ENCODE measurements at regions not wholly inside any gene's neighbourhood (a gene's known extent, or its start where the extent isn't known, plus 50 kb on each side); places are given as distances from the start of the nearest gene placed in this dataset.

DNA sequence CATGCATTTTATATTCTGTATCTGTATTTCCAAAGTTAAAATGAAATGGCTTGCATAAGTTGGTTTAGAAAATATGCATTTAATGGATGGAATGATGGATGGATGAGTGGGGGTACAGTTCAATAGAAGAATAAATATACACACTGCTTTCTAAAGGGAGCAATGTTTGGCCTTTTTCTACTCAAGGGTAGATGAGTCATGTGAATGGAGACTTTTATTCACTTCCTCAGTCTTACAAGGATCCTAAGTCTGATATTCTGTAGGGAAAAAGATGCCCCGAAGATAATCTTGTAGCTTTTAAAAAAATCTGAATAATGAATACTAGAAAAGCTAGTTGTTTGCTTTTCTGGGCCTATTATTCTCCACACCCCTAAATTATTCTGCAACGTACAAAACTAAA, 2112.1 kb downstream of the MAT2B start:
- H3K9me3 ChIP-seq (ENCODE audit: low read length), result no peaks in the 10 kb centered on the region
- H3K36me3 ChIP-seq (ENCODE audit: insufficient read depth, low read length), result no peaks in the 10 kb centered on the region
- H3K27me3 ChIP-seq (ENCODE audit: insufficient read depth, low read depth, low read length), result no peaks in the 10 kb centered on the region
- TF ChIP-seq SMC3 (conservative IDR thresholded peaks at IDR 0.05; ENCODE audit: poor library complexity) (no peak), EZH2 (IDR thresholded peaks at IDR 0.05; ENCODE audit: borderline replicate concordance, insufficient read depth, low read length, poor library complexity, severe bottlenecking) (no peak), POLR2AphosphoS5 (IDR thresholded peaks at IDR 0.05) (no peak), EP300 (conservative IDR thresholded peaks at IDR 0.05; ENCODE audit: poor library complexity, severe bottlenecking) (no peak), RAD21 (conservative IDR thresholded peaks at IDR 0.05) (no peak), TAF1 (IDR thresholded peaks at IDR 0.05; ENCODE audit: low read depth) (no peak)
- TF ChIP-seq, protein P1, sequence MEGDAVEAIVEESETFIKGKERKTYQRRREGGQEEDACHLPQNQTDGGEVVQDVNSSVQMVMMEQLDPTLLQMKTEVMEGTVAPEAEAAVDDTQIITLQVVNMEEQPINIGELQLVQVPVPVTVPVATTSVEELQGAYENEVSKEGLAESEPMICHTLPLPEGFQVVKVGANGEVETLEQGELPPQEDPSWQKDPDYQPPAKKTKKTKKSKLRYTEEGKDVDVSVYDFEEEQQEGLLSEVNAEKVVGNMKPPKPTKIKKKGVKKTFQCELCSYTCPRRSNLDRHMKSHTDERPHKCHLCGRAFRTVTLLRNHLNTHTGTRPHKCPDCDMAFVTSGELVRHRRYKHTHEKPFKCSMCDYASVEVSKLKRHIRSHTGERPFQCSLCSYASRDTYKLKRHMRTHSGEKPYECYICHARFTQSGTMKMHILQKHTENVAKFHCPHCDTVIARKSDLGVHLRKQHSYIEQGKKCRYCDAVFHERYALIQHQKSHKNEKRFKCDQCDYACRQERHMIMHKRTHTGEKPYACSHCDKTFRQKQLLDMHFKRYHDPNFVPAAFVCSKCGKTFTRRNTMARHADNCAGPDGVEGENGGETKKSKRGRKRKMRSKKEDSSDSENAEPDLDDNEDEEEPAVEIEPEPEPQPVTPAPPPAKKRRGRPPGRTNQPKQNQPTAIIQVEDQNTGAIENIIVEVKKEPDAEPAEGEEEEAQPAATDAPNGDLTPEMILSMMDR (IDR thresholded peaks at IDR 0.05; ENCODE audit: poor library complexity, severe bottlenecking), result no peak
- H3K9me2 ChIP-seq (ENCODE audit: insufficient read depth, low read length), result no peaks in the 10 kb centered on the region
- no peaks in the 10 kb centered on the region for H3F3A ChIP-seq (ENCODE audit: insufficient read depth, low read length, poor library complexity, severe bottlenecking)
- H3K27ac ChIP-seq (ENCODE audit: low read length), result no peak overlapping the region
- no peak overlapping the region for H3K4me3 ChIP-seq (ENCODE audit: low read length)
- no peak overlapping the region for H3K4me2 ChIP-seq (ENCODE audit: low read length)
- H4K20me1 ChIP-seq (ENCODE audit: insufficient read depth), result no peaks in the 10 kb centered on the region
- no peak overlapping the region for H3K9ac ChIP-seq (ENCODE audit: low read length)
- H3K79me2 ChIP-seq (replicated peaks; ENCODE audit: insufficient read depth, low read length), result no peaks in the 10 kb centered on the region
- no peak overlapping the region for H2AFZ ChIP-seq (ENCODE audit: low read depth, low read length)

DNA sequence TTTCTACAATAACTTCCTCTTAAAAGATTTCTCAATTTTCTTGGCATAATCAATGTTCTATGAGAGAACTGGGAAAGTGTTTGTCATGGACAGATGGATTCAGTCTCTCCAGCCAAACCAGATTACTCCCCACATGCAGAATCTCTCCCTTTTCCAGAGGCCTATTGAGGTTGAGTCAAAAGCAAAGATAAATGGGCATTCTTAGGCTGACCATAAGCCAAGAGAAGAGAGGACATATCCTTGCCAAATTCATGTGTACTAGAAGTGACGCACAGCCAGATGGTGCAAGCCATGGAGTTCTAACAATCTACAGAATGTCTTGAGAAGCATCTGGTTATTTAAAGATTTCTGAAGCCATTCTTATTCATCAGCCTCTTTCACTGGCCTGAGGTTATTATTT, 2115.0 kb downstream of the MAT2B start:
- no peaks in the 10 kb centered on the region for H3K79me2 ChIP-seq (replicated peaks; ENCODE audit: insufficient read depth, low read length)
- no peak overlapping the region for H3K9ac ChIP-seq (ENCODE audit: low read length)
- TF ChIP-seq RAD21 (conservative IDR thresholded peaks at IDR 0.05), result no peak
- TF ChIP-seq EP300 (conservative IDR thresholded peaks at IDR 0.05; ENCODE audit: poor library complexity, severe bottlenecking), result no peak
- TF ChIP-seq REST (IDR thresholded peaks at IDR 0.05; ENCODE audit: borderline replicate concordance), result no peak
- no peak for TF ChIP-seq SMC3 (conservative IDR thresholded peaks at IDR 0.05; ENCODE audit: poor library complexity)
- no peak for TF ChIP-seq EZH2 (IDR thresholded peaks at IDR 0.05; ENCODE audit: borderline replicate concordance, insufficient read depth, low read length, poor library complexity, severe bottlenecking)
- no peak for TF ChIP-seq TAF1 (IDR thresholded peaks at IDR 0.05; ENCODE audit: low read depth)
- TF ChIP-seq POLR2AphosphoS5 (IDR thresholded peaks at IDR 0.05), result no peak
- no peak for TF ChIP-seq MXI1 (conservative IDR thresholded peaks at IDR 0.05; ENCODE audit: poor library complexity, severe bottlenecking)
- TF ChIP-seq, protein P1 (IDR thresholded peaks at IDR 0.05; ENCODE audit: poor library complexity, severe bottlenecking), result no peak
- no peaks in the 10 kb centered on the region for H4K20me1 ChIP-seq (ENCODE audit: insufficient read depth)
- H3K4me3 ChIP-seq (ENCODE audit: low read length), result no peak overlapping the region
- H3K9me2 ChIP-seq (ENCODE audit: insufficient read depth, low read length), result no peaks in the 10 kb centered on the region
- H2AFZ ChIP-seq (ENCODE audit: low read depth, low read length), result no peak overlapping the region
- H3K27me3 ChIP-seq (ENCODE audit: insufficient read depth, low read depth, low read length), result no peaks in the 10 kb centered on the region
- H3K36me3 ChIP-seq (ENCODE audit: insufficient read depth, low read length), result no peaks in the 10 kb centered on the region
- H3K27ac ChIP-seq (ENCODE audit: low read length), result no peak overlapping the region
- H3K4me2 ChIP-seq (ENCODE audit: low read length), result no peak overlapping the region
- no peaks in the 10 kb centered on the region for H3K9me3 ChIP-seq (ENCODE audit: low read length)
- no peaks in the 10 kb centered on the region for H3F3A ChIP-seq (ENCODE audit: insufficient read depth, low read length, poor library complexity, severe bottlenecking)
